ENCODE measurements at regions not wholly inside any gene's neighbourhood (a gene's known extent, or its start where the extent isn't known, plus 50 kb on each side); places are given as distances from the start of the nearest gene placed in this dataset.

GRCh38 chr18:41871229-41872000 is 83.6 kb upstream of the PIK3C3 start:
- Histone ChIP-seq H3K9me3 (ENCODE audit: insufficient read depth in 2 of 2, low read depth in 1 of 2, low read length in 1 of 2) (no peaks in the 10 kb centered on the region), H4K8ac (ENCODE audit: extremely low read depth, insufficient read depth, low read length) (no peak overlapping the region), H2AK5ac (ENCODE audit: low read depth, low read length) (no peak overlapping the region), H4K20me1 (replicated peaks in 1 of 2; ENCODE audit: control insufficient read depth in 1 of 2, insufficient read depth in 2 of 2, low read length in 2 of 2) (no peaks in the 10 kb centered on the region), H3K4me2 (ENCODE audit: insufficient read depth in 1 of 2, low read depth in 2 of 2, low read length in 2 of 2) (no peak overlapping the region), H3K36me3 (ENCODE audit: control insufficient read depth in 2 of 4, insufficient read depth in 4 of 4, low read length in 3 of 4) (no peaks in the 10 kb centered on the region), H3K4me3 (ENCODE audit: extremely low read depth in 1 of 4, insufficient read depth in 2 of 4, low read depth in 3 of 4, low read length in 4 of 4) (no peak overlapping the region), H3K23me2 (ENCODE audit: low read depth, low read length) (no peaks in the 10 kb centered on the region), H2BK120ac (replicated peaks; ENCODE audit: low read depth, low read length) (no peak overlapping the region), H3K18ac (ENCODE audit: extremely low read depth, low read length) (no peak overlapping the region), H2BK15ac (ENCODE audit: low read length) (no peak overlapping the region), H3K4me1 (replicated peaks in 1 of 4; ENCODE audit: control insufficient read depth in 3 of 4, insufficient read depth in 4 of 4, low read length in 3 of 4) (no peaks in the 10 kb centered on the region), H4K91ac (replicated peaks; ENCODE audit: insufficient read length, low read length) (no peak overlapping the region), H3K27me3 (replicated peaks in 1 of 4; ENCODE audit: control insufficient read depth in 3 of 4, extremely low read depth in 1 of 4, insufficient read depth in 3 of 4, low read length in 3 of 4) (no peaks in the 10 kb centered on the region), H2BK12ac (ENCODE audit: low read depth, low read length) (no peak overlapping the region), H3K56ac (replicated peaks; ENCODE audit: insufficient read length, low read depth, low read length) (no peak overlapping the region), H2AFZ (ENCODE audit: low read length) (no peak overlapping the region), H2BK20ac (ENCODE audit: low read length) (no peak overlapping the region), H2BK5ac (ENCODE audit: low read depth, low read length) (no peak overlapping the region), H3K9ac (replicated peaks in 1 of 4; ENCODE audit: extremely low read depth in 1 of 4, low read depth in 3 of 4, low read length in 3 of 4) (no peak overlapping the region), H3K79me1 (ENCODE audit: low read depth, low read length) (no peaks in the 10 kb centered on the region), H4K5ac (ENCODE audit: insufficient read length, low read depth, low read length) (no peak overlapping the region), H3K79me2 (ENCODE audit: control insufficient read depth in 1 of 2, insufficient read depth in 2 of 2, low read length in 2 of 2) (no peaks in the 10 kb centered on the region), H3K27ac (ENCODE audit: low read depth, low read length) (no peak overlapping the region), H3K14ac (ENCODE audit: insufficient read length) (no peak overlapping the region), H3K4ac (replicated peaks; ENCODE audit: insufficient read length, low read depth, low read length) (no peak overlapping the region), H3K23ac (ENCODE audit: insufficient read length) (no peak overlapping the region)
- WGBS, 2 experiments (ENCODE audit: extremely low coverage in 1 of 2, insufficient coverage in 1 of 2, insufficient read length in 1 of 2, insufficient replicate concordance in 2 of 2, low coverage in 1 of 2, low lambda C conversion rate in 2 of 2, missing lambda C conversion rate in 1 of 2) = 89% methylated on average over 7 of the region's 7 CpGs; no CpG with 5 or more reads in 1 of the 2 experiments
- DNase-seq (ENCODE audit: low read depth in 1 of 2, low spot score in 2 of 2) = no peak
- no peak for FAIRE-seq
- ChIA-PET POLR2A (ENCODE audit: partially characterized antibody) (interaction anchor here (1.1 kb wide), 1 partner anchor 22 kb away, joined by 3 read pairs; no protein-coding TSS in a partner anchor), CTCF (ENCODE audit: partially characterized antibody) (interaction anchor here (1.0 to 1.4 kb wide), 2 partner anchors 14 to 20 kb away, joined by 3 to 4 read pairs; no protein-coding TSS in a partner anchor)
- TF ChIP-seq BACH1 (IDR thresholded peaks at IDR 0.05; ENCODE audit: low read length) (no peak), CTCF (IDR thresholded peaks at IDR 0.05; ENCODE audit: control extremely low read depth in 1 of 3, insufficient read depth in 1 of 3, low read depth in 1 of 3, low read length in 3 of 3) (no peak), HDAC6 (IDR thresholded peaks at IDR 0.05; ENCODE audit: low read depth, low read length) (no peak), RNF2 (IDR thresholded peaks at IDR 0.05; ENCODE audit: borderline replicate concordance, low read depth, low read length, missing control alignments, poor library complexity, severe bottlenecking) (no peak), NRF1 (IDR thresholded peaks at IDR 0.05; ENCODE audit: low read depth, low read length) (no peak), SIX5 (IDR thresholded peaks at IDR 0.05; ENCODE audit: low read depth, low read length) (no peak), POLR2AphosphoS5 (IDR thresholded peaks at IDR 0.05; ENCODE audit: low read depth, low read length) (no peak), SRF (IDR thresholded peaks at IDR 0.05; ENCODE audit: low read depth, low read length) (no peak), CHD2 (IDR thresholded peaks at IDR 0.05; ENCODE audit: low read length) (no peak), SP4 (IDR thresholded peaks at IDR 0.05; ENCODE audit: low read length) (no peak), CEBPB (IDR thresholded peaks at IDR 0.05; ENCODE audit: low read depth, low read length) (no peak)

Data from H1 (cell line).